ENCODE measurements at regions not wholly inside any gene's neighbourhood (a gene's known extent, or its start where the extent isn't known, plus 50 kb on each side); places are given as distances from the start of the nearest gene placed in this dataset.

DNA sequence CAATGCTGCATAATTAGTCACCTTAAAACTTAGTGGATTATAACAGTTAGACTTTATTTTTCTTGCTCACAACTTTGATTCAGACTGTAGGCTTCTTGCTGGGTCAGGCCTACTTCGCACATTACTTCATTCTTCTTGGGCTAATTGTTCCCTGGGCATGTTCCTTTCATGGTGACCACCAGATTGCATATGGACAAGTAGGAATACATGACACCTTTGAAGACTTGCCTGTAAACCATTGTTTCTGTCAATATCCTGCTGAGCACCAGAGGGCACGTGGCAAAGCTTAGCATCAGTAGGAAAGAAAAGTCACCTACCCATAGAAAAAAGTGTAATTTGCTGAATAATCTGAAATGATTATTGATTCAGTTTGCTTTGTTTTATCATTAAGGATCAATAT, 54.3 kb upstream of the ROBO1 start:
- TF ChIP-seq CTCF (conservative IDR thresholded peaks at IDR 0.05) (no peak), ZFX (IDR thresholded peaks at IDR 0.05) (no peak)
